ENCODE measurements at regions not wholly inside any gene's neighbourhood (a gene's known extent, or its start where the extent isn't known, plus 50 kb on each side); places are given as distances from the start of the nearest gene placed in this dataset.

DNA sequence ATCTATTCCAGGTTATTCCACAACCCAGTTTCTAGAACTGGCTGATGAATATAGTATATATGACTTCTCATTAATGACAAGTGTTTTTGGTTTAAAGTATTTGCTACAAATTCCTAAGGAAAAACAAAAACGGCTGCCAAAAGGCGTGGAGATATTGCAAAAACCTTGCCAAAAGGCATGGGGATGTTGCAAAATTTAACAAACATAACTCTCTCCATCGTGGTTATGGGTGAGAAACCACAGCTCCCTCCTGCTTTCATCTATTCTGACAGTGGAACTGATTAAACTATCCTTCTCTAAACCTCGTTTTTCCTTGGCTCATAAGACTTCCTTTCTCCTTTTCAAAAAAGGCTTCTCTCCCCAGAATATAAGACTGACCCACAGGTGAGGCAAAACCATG lies 342.0 kb upstream of the PDZRN3 start:
- H3K36me3 ChIP-seq (ENCODE audit: insufficient read depth, low read length): no peaks in the 10 kb centered on the region
- no peaks in the 10 kb centered on the region for H3K4me1 ChIP-seq (ENCODE audit: insufficient read depth, low read length)
- no peak for DNase-seq (ENCODE audit: insufficient read length, low spot score, missing footprints)
- TF ChIP-seq, protein P1, sequence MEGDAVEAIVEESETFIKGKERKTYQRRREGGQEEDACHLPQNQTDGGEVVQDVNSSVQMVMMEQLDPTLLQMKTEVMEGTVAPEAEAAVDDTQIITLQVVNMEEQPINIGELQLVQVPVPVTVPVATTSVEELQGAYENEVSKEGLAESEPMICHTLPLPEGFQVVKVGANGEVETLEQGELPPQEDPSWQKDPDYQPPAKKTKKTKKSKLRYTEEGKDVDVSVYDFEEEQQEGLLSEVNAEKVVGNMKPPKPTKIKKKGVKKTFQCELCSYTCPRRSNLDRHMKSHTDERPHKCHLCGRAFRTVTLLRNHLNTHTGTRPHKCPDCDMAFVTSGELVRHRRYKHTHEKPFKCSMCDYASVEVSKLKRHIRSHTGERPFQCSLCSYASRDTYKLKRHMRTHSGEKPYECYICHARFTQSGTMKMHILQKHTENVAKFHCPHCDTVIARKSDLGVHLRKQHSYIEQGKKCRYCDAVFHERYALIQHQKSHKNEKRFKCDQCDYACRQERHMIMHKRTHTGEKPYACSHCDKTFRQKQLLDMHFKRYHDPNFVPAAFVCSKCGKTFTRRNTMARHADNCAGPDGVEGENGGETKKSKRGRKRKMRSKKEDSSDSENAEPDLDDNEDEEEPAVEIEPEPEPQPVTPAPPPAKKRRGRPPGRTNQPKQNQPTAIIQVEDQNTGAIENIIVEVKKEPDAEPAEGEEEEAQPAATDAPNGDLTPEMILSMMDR (IDR thresholded peaks at IDR 0.05; ENCODE audit: extremely low read depth, low read depth, low read length): no peak
- H3K4me2 ChIP-seq (ENCODE audit: insufficient read depth, low read length): no peak overlapping the region
- no peaks in the 10 kb centered on the region for H3K9me3 ChIP-seq (ENCODE audit: low read depth, low read length)
- no peak overlapping the region for H3K4me3 ChIP-seq (ENCODE audit: insufficient read depth, low read length)
- no peaks in the 10 kb centered on the region for H3K79me2 ChIP-seq (ENCODE audit: insufficient read depth, low read length)
- no peak overlapping the region for H2AFZ ChIP-seq (ENCODE audit: low read length)
- no peaks in the 10 kb centered on the region for H4K20me1 ChIP-seq (ENCODE audit: insufficient read depth, low read length)
- H3K27me3 ChIP-seq (ENCODE audit: insufficient read depth, low read length): no peaks in the 10 kb centered on the region
- H3K27ac ChIP-seq (ENCODE audit: low read depth, low read length): no peak overlapping the region

GRCh38 chr3:73964818-73965217 lies 340.1 kb upstream of the PDZRN3 start:
- TF ChIP-seq, protein P1 (IDR thresholded peaks at IDR 0.05; ENCODE audit: extremely low read depth, low read depth, low read length): no peak
- Histone ChIP-seq H3K9me3 (ENCODE audit: low read depth, low read length) (no peaks in the 10 kb centered on the region), H2AFZ (ENCODE audit: low read length) (no peak overlapping the region), H3K4me3 (ENCODE audit: insufficient read depth, low read length) (no peak overlapping the region), H3K4me2 (ENCODE audit: insufficient read depth, low read length) (no peak overlapping the region), H3K27ac (ENCODE audit: low read depth, low read length) (no peak overlapping the region), H3K36me3 (ENCODE audit: insufficient read depth, low read length) (no peaks in the 10 kb centered on the region), H3K27me3 (ENCODE audit: insufficient read depth, low read length) (no peaks in the 10 kb centered on the region), H3K79me2 (ENCODE audit: insufficient read depth, low read length) (no peaks in the 10 kb centered on the region), H4K20me1 (ENCODE audit: insufficient read depth, low read length) (no peaks in the 10 kb centered on the region), H3K4me1 (ENCODE audit: insufficient read depth, low read length) (no peaks in the 10 kb centered on the region)
- no peak for DNase-seq (ENCODE audit: insufficient read length, low spot score, missing footprints)

DNA sequence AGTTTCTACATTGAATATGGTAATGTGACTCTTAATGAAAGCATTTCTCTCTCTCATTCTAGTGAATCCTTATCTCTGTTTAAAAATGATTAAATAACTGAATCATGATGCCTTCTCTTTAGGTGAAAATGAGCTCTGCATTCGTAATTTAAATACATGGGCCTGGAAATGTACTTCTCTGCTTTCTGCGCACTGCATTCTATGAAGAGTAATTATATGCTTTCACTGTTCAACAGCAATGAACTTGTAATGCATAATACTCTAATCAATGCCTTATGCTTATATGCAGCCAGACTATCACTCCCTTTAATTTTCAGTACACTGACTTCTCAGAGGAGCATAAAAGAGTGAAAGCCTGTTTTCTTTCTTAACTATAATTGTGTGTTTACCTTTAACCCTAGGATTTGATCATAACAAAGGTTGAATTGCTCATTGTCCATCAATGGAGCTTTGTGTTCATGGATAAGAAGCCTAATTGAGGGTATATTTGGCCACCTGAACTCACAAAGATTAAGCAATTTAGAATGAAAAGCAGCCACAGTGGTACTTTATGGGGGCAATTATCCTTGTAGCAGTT lies 330.8 kb upstream of the PDZRN3 start:
- no peaks in the 10 kb centered on the region for H3K36me3 ChIP-seq (ENCODE audit: insufficient read depth, low read length)
- no peaks in the 10 kb centered on the region for H3K9me3 ChIP-seq (ENCODE audit: low read depth, low read length)
- H3K4me3 ChIP-seq (ENCODE audit: insufficient read depth, low read length): no peak overlapping the region
- H3K27ac ChIP-seq (ENCODE audit: low read depth, low read length): no peak overlapping the region
- H4K20me1 ChIP-seq (ENCODE audit: insufficient read depth, low read length): no peaks in the 10 kb centered on the region
- H3K79me2 ChIP-seq (ENCODE audit: insufficient read depth, low read length): no peaks in the 10 kb centered on the region
- H3K4me1 ChIP-seq (ENCODE audit: insufficient read depth, low read length): no peaks in the 10 kb centered on the region
- DNase-seq (ENCODE audit: insufficient read length, low spot score, missing footprints): no peak
- no peak overlapping the region for H2AFZ ChIP-seq (ENCODE audit: low read length)
- no peak overlapping the region for H3K4me2 ChIP-seq (ENCODE audit: insufficient read depth, low read length)
- TF ChIP-seq, protein P1 (IDR thresholded peaks at IDR 0.05; ENCODE audit: extremely low read depth, low read depth, low read length): no peak
- no peaks in the 10 kb centered on the region for H3K27me3 ChIP-seq (ENCODE audit: insufficient read depth, low read length)

DNA sequence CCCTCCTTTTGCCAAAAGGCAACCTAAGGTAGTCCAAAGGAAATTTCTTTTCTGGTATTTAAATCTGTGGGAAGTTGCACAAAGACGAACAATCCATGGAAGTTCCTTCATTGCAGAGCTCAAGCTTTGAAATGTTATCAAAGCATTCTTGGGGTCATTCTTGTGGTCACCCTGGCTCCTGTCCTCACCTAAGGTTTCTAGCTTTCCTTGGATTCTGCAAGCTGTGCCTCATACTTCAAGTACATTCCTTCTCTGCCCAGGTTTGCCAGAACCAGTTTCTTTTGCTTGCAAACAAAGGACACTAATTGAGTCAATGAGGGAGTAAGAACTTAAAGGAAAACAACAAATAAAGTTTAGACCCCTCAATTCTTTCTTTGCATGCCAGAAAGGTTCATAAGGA lies 329.8 kb upstream of the PDZRN3 start:
- no peak for DNase-seq (ENCODE audit: insufficient read length, low spot score, missing footprints)
- no peak overlapping the region for H3K4me2 ChIP-seq (ENCODE audit: insufficient read depth, low read length)
- H4K20me1 ChIP-seq (ENCODE audit: insufficient read depth, low read length): no peaks in the 10 kb centered on the region
- no peaks in the 10 kb centered on the region for H3K36me3 ChIP-seq (ENCODE audit: insufficient read depth, low read length)
- no peaks in the 10 kb centered on the region for H3K4me1 ChIP-seq (ENCODE audit: insufficient read depth, low read length)
- TF ChIP-seq, protein P1 (IDR thresholded peaks at IDR 0.05; ENCODE audit: extremely low read depth, low read depth, low read length): no peak
- H3K27ac ChIP-seq (ENCODE audit: low read depth, low read length): no peak overlapping the region
- H3K4me3 ChIP-seq (ENCODE audit: insufficient read depth, low read length): no peak overlapping the region
- H3K27me3 ChIP-seq (ENCODE audit: insufficient read depth, low read length): no peaks in the 10 kb centered on the region
- H3K9me3 ChIP-seq (ENCODE audit: low read depth, low read length): no peaks in the 10 kb centered on the region
- no peaks in the 10 kb centered on the region for H3K79me2 ChIP-seq (ENCODE audit: insufficient read depth, low read length)
- no peak overlapping the region for H2AFZ ChIP-seq (ENCODE audit: low read length)

Measured in osteoblast (primary cell).